ENCODE measurements at regions not wholly inside any gene's neighbourhood (a gene's known extent, or its start where the extent isn't known, plus 50 kb on each side); places are given as distances from the start of the nearest gene placed in this dataset.

DNA sequence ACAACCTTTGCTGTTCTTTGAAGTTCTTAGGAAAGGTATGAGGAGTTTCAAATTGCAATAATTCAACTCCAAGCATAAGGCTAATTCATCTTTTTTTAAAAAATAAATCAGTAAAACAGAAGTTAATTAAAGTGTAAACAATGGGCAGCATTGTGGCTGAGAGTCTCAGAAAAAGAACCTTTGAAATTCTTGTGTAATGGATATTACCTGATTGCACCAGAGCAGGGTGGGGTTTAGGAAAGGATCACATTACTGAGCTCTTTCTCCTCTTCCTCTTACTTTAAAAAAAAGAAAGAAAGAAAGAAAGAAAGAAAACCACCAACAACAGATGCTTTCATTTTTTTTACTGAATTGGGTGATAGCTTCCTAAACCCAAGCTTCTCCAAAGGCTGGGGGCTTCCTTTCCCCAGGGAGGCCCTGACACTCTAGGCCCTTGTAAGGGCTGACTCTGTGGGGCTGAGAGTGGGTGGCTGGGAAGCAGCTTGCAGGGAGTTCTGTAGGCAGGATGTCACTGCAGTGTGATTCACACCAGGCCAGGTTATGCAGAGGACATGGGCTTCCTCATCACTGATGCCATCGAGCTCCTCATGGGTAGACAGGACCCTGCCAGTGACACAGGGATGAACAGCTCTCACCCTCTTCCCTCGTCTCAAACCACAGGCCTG, 564.5 kb downstream of the FGF9 start:
- no peak for TF ChIP-seq POLR2A (IDR thresholded peaks at IDR 0.05; ENCODE audit: low read depth, low read length)
- no peak for TF ChIP-seq FOS (IDR thresholded peaks at IDR 0.05; ENCODE audit: borderline replicate concordance, insufficient read depth, low read length)
- TF ChIP-seq POLR2AphosphoS5 (IDR thresholded peaks at IDR 0.05; ENCODE audit: insufficient read depth, low read depth, low read length): no peak
- no peak for TF ChIP-seq JUN (IDR thresholded peaks at IDR 0.05; ENCODE audit: borderline replicate concordance, insufficient read depth, insufficient read length, low read depth)

Measured in endothelial cell of umbilical vein (primary cell).